HG03575 (cell line): ENCODE measurements at regions not wholly inside any gene's neighbourhood (a gene's known extent, or its start where the extent isn't known, plus 50 kb on each side); places are given as distances from the start of the nearest gene placed in this dataset.
"Not testable (repeated sequence)": the region's sequence is repeated elsewhere in the genome, so short reads cannot be mapped to it uniquely, and the experiment has no call there.

Experiments used
- ATAC-seq: cut with Tn5 transposase; IDR thresholded peaks from one replicate; pipeline ENCODE4 v1.9.1; 2021; ENCODE audit not compliant: unreplicated experiment, insufficient number of reproducible peaks, low FRiP score; ENCODE audit errors: extremely low read depth

- no peak for ATAC-seq
Measured at GRCh38 chr7:80026766-80027165, 107.9 kb upstream of the GNAI1 start.

DNA sequence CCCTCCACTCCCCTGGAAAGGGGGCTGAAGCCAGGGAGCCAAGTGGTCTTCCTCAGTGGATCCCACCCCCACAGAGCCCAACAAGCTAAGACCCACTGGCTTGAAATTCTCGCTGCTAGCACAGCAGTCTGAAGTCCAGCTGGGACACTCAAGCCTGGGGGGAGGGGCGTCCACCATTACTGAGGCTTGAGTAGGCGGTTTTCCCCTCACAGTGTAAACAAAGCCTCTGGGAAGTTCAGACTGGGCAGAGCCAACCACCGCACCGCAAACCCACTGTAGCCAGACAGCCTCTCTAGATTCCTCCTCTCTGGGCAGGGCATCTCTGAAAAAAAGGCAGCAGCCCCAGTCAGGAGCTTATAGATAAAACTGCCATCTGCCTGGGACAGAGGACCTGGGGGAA lies 114.4 kb upstream of the GNAI1 start:
- not testable (repeated sequence) for ATAC-seq

DNA sequence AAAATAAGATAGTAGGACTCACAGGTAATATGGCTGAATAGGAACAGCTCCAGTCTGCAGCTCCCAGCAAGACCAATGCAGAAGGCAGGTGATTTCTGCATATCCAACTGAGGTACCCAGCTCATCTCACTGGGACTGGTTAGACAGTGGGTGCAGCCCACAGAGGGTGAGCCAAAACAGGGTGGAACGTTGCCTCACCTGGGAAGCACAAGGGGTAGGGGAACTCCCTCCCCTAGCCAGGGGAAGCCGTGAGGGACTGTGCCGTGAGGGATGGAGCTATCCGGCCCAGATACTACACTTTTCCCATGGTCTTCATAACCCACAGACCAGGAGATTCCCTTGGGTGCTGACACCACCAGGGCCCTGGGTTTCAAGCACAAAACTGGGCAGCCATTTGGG lies 114.8 kb upstream of the GNAI1 start:
- not testable (repeated sequence) for ATAC-seq

GRCh38 chr7:80018941-80019808 lies 115.5 kb upstream of the GNAI1 start:
- ATAC-seq = peak; percentile 93

DNA sequence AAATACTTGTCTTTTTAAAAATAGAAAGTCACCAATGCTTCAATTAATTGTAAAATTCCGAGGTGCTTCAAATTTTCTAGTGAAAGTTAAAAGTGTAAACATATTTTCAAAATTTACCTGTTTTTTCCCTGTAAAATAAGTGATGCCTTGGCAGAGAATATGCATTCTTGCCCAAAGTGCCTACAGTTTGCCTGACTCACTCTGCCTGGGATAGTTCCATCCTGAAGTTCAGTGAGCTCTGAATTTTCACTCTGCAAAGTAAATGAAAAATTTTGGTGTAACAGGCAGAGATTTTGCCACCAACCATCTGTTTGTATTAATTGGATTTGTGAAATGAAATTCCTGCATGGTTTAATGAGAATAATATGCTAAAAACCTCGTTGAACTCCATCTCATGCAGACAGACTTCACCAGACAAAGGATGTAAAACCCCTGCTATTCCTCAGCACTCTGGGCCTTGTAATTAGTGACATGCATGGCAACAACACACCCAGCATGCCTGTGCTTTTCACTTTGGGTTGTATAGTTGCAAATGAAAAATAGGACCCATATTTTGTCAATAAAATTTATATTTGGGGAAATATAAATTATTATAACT lies 117.4 kb upstream of the GNAI1 start:
- no peak for ATAC-seq

DNA sequence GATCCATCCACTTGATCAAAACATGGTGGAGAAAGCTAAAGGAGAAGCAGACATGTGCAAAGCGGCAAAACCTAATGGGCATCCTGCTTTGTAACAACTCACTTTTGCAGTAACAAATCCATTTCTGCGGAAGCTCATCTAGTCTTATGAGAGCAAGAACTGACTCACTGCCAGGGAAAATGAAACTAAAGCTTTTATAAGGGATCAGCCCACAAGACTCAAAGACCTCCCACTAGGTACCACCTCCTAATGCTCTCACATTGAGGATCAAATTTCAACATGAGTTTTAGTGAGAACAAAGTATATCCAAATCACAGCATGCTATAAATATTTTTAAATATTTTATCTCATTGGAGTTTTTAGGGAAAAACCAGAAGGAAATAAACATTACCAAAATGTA lies 120.1 kb upstream of the GNAI1 start:
- ATAC-seq = no peak

DNA sequence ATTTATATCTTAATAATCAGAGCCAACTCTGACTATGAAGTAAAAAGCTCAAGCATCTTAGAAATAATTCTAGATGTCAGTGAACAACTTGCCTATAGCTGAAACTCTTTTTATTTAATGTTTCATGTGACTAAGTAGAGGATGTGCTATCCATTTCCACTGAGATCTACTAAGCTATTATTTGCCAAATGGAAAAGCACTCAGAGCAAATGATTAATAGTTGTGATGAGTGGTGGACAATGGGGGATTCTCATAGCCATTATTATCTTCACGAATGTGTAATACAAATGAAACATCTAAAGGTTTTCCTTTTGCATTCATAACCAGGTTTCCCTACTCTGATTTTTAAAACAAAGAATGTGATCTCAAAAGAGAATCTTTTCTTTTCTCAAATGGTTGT lies 126.6 kb upstream of the GNAI1 start:
- ATAC-seq = no peak

- no peak for ATAC-seq
Measured at GRCh38 chr7:80002865-80003264, 131.8 kb upstream of the GNAI1 start.

GRCh38 chr7:79998363-79998762 lies 136.3 kb upstream of the GNAI1 start:
- no peak for ATAC-seq

DNA sequence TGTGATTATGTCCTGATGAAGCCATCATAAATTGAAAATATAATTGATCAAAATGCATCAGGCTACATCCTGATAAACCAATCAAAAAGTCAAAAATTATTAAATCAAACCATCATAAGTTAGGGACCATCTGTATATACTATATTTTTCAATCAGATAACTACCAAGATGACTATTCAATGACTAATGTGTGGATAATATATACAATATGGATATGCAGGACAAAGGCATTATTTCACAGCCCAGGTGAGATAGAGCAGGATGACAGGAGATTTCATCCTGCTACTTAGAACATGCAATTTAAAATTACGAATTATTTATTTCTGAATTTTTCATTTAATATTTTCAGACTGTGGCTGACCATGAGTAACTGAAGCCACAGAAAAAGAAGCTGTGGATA lies 137.3 kb upstream of the GNAI1 start:
- no peak for ATAC-seq

DNA sequence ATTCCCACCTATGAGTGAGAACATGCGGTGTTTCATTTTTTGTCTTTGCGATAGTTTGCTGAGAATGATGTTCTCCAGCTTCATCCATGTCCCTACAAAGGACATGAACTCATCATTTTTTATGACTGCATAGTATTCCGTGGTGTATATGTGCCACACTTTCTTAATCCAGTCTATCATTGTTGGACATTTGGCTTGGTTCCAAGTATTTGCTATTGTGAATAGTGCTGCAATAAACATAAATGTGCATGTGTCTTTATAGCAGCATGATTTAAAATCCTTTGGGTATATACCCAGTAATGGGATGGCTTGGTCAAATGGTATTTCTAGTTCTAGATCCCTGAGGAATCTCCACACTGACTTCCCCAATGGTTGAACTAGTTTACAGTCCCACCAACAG lies 138.9 kb upstream of the GNAI1 start:
- ATAC-seq = not testable (repeated sequence)

- ATAC-seq = no peak
Measured at GRCh38 chr7:79988653-79989052, 146.0 kb upstream of the GNAI1 start.

DNA sequence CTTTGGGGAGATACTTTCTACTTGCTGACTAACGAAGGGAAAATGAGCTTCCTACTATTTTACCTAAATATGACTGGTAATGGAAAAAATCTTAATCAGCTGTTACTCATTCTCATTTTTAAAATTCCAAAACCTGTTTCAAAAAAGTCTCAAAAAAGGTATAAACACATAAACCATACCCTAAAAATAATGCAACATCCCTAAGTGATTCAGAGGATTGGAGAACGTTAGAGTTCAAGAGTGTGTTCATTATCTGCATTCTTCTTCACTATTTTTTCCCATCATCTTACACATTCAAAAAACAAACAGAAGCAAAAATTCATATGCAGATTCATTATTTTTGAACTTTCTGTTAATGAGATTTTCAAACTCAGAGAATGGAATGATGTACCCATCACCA lies 150.4 kb upstream of the GNAI1 start:
- no peak for ATAC-seq

DNA sequence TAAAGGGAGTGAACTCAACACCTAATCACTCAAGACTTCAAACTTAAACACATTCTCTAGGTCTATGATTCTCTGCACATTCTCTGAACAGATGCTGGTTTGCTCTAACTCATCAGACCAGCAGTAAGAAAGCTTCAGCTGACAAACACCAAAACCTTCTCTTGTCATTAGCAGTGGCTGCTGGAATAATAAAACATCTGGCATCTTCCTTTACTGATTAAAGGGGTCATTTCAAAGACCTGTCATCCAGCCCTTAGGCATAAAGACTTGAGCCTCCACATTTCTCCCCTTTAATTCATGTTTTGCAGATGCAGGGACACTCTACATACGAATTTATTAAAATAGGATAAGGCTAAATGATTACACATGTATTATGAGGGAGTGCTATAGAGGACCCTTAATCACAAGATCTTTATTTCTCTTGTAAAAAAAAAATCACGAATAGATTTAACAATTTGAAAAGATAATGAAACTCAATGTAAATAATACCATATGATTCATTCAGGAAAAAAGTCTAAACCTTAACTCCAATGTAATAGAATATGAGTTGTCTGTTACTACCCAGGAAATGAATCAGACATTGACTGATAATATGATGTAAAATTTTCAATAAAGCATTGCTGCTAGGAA lies 152.4 kb upstream of the GNAI1 start:
- ATAC-seq = no peak

DNA sequence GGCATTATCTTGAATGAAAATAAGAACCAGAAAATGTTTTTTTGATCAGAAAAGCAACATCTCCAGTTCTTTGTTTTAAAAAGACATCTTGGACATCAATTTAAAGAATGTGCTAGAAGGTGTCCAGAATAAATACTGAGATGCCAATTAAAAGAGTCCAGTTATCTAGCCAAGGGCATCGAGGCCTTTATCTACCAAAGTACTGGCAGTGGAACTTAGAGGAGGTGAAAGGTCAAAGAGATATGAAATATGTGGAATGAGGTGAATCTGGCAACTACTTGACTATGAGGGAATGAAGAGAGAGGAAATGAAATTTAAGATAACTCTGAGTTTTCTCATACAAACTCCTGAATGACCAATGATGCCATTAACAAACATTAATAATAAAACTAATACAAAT lies 154.3 kb upstream of the GNAI1 start:
- ATAC-seq = no peak

DNA sequence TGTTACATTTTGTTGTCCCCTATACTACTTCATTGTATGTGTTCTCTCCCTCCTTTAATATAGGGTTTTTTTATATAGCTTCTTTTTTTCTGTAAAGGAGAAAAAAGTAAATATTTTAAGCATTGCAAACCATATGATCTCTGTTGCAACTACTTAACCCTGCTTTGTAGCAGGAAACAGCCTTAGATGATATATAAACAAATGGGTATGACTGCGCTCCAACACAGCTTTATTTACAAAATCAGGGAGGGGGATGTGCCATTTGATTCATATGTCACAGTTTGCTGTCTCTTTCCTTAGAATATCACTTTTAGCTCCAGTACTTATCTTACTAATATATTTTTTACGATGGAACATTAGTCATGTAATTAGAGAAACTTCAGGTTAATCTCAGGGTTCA lies 155.2 kb upstream of the GNAI1 start:
- no peak for ATAC-seq

- no peak for ATAC-seq
Measured at GRCh38 chr7:79977481-79977880, 157.2 kb upstream of the GNAI1 start.

GRCh38 chr7:79976711-79977020 lies 158.0 kb upstream of the GNAI1 start:
- ATAC-seq = not testable (repeated sequence)

DNA sequence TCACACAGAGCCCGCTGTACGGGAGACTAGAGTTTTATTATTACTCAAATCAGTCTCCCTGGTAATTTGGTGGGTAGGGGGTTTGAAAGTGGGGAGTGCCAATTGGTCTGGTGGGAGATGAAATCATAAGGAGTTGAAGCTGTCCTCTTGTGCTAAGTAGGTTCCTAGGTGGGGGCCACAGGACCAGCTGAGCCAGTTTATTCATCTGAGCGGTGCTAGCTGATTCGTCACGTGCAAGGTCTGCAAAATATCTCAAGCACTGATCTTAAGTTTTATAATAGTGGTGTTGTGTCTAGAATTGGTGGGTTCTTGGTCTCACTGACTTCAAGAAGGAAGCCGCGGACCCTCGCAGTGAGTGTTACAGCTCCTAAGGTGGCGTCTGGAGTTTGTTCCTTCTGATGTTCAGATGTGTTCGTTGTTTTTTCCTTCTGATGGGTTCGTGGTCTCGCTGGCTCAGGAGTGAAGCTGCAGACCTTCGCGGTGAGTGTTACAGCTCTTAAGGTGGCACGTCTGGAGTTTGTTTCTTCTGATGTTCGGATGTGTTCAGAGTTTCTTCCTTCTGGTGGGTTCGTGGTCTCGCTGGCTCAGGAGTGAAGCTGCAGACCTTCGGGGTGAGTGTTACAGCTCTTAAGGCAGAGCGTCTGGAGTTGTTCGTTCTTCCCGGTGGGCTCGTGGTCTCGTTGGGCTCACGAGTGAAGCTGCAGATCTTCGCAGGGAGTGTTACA lies 158.5 kb upstream of the GNAI1 start:
- not testable (repeated sequence) for ATAC-seq

GRCh38 chr7:79973455-79973854 lies 161.2 kb upstream of the GNAI1 start:
- no peak for ATAC-seq
